DMS114 treated with DMSO at 0.1 percent for 48 hours (cell line): ENCODE measurements at regions not wholly inside any gene's neighbourhood (a gene's known extent, or its start where the extent isn't known, plus 50 kb on each side); places are given as distances from the start of the nearest gene placed in this dataset.
"Not testable (repeated sequence)": the region's sequence is repeated elsewhere in the genome, so short reads cannot be mapped to it uniquely, and the experiment has no call there.

Experiments used
- DNase-seq: peaks from one replicate; lab custom pipeline; 2025; ENCODE audit not compliant: unreplicated experiment; lab: John Stamatoyannopoulos, UW

DNA sequence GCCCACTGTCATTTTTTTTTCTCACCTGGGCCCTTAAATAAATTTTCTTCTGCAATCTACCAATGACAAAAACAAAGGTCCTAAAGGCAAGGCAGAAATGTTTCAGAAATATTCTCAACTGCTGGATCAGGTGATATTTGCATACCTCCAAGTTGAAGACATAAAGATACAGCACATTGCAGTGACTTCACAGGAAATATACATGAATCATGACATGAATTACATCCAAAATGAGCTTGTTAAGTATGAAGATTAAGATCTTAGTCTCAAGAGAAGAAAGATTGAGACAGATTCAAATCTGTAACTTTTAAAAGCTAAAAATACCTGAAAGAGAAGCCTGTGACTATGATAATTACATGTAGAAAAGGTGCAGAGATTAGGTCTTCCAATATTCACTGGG, 207.8 kb downstream of the SIPA1L2 start:
- DNase-seq, result no peak

DNA sequence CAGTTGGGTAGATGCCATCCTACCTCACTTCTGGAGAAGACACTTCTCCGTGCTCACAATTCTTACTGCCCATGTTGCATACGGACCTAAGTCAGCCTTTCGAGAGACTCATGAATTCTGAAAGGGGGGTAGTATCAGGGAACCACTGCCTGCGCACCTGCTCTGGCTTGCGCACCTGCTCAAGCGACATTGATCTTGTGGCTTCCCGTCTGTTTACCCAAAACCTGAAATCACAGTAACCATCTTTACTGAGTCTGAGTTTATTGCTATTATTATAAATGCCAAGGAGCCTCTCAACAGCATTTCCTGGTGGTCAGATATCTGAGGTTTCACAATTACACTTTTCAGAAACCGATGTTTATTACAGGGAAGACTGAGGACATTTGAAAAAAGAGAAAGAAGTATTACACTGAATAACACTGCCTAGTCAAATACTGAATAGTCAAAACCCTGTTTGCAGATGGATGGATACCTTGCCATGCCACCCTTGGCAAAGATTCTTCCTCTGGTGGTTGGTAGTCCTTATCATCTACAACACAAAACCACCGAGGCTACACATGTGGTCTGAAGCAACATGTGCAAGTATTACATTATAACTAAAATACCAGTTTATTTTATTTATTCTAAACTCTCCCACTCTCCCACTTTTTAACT, 208.7 kb downstream of the SIPA1L2 start:
- DNase-seq, result no peak

DNA sequence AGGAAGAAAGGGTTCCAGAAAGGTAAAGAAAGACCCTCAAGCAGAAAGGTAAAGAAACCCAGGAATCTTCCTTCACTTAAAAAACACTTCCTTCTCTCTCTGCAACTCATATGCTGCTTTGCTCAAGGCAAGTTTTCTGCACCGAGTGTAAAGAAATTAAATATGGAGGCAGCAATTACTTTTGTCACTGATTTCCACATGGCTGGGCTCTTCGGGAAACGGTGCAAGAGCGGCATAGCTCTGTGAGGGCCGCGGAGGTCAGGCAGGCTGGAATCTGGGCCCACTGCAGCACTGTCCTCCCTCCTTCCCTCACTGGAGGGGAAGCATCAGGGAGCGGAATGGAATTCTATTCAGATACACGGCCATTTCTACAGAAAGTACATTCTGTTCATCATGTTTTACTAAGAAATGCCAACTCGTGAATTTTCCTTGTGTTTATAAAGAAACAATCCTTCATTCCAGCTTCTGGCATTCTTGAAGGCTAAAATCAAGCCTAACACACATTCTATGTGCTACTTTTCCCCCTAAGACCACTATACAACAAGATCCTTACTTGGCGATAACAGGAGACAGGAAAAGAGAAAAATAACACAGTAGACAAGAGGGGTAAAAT, 212.2 kb downstream of the SIPA1L2 start:
- no peak for DNase-seq

DNA sequence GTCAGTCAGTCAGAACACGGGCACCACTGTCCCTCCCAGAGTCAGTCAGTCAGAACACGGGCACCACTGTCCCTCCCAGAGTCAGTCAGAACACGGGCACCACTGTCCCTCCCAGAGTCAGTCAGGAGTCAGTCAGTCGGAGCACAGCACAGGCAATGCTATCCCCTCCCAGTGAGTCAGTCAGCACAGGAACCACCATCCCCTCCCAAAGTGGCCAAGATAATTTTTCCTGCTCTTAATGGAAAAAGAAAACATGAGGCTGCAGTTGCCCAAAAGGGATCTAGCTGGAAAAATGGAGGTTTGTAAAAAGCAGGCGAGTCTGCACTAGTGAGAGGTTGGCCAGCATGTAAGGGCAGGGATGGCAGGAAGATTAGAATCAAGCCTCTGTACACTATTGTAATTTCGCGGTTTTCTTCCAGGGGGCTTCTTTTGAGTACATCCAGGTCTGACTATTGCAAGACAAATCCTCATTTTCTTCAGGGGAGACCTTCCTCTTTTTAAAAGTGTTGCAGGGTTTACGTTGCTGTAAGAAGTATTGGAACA, 213.8 kb downstream of the SIPA1L2 start:
- no peak for DNase-seq

DNA sequence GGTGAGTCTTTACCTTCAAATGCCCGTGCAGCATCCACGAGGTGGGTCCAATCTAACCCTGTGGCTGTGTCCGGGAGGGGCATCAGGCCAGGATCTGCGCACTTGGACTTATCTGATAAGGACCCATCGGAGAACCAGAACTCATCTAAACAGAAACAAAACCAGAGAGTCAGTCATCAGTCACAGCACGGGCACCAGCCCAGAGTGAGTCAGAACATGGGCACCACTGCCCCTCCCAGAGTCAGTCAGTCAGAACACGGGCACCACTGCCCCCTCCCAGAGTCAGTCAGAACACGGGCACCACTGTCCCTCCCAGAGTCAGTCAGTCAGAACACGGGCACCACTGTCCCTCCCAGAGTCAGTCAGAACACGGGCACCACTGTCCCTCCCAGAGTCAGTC, 214.5 kb downstream of the SIPA1L2 start:
- not testable (repeated sequence) for DNase-seq

DNA sequence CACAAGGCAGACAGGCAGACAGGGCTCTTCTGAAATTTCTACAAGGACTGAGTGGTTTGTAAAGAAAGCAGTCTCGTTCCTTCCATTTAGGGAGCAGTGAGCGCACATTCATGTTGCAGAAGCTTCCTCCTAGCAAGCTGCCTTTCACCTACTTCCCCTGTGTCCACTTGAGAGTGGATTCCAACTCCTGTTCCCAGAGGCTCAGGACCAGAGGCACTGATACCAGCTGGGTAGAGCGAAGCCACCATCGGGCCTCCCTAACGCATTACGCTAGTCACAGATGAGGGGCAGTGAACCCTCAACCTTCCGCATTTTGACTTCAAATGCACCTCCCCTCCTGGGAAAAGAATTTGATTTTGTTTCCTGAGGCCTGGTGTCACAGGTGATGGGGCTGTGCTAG, 215.8 kb downstream of the SIPA1L2 start:
- DNase-seq, result no peak

DNA sequence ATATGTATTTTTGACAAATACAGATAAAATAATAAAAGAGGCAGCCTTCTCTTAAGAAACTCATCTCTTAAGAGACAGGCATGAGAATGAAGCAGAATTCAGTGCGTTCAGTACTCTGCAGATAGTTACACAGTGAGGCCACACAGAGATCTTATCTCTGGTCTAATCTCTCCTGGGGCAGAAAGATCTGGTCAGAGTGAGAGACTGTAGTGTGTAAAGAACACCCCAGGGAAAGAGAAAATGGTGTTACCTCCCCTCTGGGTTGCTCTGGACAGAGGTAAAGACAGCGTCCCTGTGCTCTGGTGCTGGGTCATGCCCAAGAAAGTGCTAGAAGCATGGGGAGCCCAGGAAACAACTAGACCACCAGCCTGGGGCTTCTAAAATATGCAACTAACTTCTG, 216.3 kb downstream of the SIPA1L2 start:
- no peak for DNase-seq

DNA sequence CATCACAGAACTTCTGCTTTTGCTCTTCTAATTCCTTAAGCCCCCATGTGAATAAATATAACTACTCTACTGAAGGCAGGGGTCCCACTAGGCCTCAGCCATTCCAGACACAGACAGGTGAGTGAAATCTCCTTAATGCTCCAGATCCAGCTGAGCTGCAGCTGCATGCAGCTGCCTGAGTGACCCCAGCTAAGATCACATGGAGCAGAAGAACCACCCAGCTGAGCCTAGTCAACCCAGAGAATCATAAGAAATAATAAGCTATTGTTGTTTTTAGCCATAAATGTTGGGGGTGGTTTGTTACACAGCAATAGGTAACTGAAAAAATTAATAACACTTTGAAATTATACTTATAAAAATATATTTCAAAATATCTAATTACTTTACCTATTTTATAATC, 220.3 kb downstream of the SIPA1L2 start:
- no peak for DNase-seq

DNA sequence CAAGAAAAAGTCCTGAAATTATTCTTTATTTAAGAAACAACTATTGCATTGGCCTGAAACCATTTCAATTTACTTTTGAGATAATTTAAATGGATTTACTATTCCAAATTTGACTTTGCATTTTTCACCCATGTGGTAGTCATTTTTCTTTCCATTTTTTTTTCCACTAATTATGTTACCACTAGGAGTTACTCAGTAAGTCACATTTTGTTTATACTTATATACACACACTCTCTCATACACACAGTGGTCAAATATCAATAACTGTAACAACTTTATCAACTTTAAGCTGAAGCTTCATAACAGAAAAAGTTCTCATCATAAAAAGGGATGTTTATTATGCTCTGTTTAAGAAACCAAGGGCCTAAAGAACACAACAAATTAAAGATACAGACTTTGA, 222.8 kb downstream of the SIPA1L2 start:
- no peak for DNase-seq

DNA sequence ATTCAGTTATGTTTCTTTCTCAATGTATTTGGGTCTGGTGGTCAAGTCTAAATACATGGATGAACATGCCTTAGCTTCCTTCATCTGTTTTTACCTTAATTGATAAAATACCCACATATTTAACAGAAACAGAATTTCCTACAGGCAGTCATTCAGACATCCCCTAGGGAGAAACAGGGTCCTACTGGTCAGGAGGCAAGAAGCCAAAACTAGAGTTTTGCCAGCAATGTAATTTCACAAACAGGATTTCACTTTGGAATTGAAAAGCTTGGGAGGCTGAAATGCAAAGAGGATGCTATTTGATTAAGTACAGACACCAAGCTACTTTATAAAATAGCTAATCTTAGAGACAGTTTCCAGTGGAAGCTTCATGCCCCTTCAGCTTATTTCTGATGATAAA, 224.2 kb downstream of the SIPA1L2 start:
- DNase-seq, result no peak

DNA sequence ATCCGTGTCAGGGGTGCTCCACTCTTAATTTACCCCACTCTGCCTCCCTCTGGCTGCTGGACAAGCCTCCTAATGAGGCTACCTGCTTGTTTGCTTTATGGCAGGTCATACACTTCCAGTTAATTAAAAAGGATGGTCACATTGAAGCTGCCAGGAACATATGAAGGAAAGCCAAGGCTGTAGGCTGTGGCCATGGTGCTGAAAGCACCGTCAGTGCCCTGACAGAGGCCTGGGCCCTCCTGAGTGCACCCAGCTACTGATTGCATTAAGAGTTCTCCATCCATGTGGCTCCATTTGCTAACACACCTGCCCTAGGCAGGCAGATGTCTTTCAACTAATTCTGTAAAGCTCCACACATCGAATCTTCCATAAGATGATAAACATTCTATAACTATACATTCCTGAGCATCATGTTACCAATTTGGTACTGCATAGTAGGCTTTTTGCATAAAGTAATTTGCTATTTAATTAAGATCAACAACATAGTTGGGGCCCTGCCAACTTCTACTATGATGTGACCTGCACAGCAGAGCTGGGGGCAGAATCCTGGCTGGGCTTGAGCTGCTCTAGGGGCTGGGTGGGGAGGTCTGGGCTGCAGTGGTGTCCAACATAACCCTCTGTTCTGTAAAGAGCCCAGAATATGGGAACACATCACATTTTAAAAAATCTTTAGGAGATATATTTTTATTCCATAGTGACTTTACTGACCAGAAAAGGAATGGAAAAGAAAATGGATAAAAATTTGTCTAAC, 224.8 kb downstream of the SIPA1L2 start:
- no peak for DNase-seq

DNA sequence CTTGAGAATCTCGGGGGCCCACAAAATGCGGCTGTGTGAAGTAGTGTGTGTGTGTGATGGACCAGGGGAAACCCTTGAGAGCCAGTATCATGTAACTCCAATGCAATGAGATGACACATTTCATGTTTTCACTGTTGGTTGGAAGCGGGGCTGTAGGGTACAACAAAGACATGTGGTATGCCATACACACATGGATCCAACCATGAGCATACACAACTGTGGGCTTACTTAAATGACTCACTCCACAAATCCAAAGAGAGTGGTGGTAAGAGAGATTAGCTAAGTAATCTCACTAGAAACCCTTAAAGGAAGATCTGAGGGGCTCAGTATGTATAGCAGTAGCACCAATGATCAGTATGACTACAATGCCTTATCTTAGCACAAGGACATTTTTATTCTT, 225.7 kb downstream of the SIPA1L2 start:
- no peak for DNase-seq

DNA sequence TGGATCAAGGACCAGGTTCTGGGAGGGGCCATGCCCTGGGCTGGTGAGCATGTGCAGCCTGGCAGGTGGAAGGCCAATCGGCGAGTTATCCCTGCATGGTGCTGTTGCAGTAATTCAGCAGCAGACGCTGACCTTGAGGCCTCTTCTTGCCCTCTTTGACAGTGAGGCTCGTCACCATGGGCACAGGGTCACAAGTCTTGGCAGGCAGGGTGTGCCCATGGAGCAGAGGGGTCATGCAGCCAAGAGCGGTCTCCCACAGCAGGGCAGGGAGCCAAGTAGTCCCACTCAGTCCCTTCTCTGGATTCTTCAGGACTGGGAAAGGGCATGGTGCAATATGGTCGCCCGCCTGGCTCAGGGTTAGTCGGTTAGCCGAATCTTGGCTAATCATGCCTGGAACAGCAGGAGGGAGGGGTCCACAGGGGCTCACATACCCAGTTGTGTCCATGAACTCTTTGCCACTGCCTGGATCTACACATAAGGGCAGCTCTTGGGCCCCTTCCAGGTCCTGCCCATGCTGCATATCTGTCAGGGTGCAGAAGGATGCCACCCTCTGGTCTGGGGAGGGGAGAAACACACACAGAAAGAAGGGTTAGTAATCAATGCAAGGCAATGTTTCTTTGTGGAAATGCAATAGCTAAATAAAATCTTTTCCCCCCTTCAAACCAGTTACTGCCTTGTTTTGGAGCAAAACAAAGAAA, 226.8 kb downstream of the SIPA1L2 start:
- DNase-seq, result no peak

DNA sequence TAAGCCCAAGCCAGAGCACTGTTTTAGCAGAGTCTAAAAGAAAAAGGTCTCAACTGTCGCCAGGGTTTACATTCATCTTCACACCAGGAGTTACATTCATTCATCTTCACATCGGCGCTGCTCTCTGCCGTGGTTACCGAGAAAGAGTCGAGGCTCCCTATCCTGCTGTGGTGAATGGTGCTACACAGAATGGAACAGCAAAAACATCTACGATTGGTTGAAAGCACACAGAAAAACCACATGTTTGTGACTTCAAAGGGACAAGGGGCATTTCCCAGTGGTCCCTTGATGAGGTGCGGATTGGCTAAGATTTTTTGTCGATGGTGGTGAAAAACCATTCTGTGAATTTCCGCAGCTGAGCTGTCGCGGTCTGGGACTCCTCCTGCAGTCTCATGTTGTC, 231.1 kb downstream of the SIPA1L2 start:
- no peak for DNase-seq

DNA sequence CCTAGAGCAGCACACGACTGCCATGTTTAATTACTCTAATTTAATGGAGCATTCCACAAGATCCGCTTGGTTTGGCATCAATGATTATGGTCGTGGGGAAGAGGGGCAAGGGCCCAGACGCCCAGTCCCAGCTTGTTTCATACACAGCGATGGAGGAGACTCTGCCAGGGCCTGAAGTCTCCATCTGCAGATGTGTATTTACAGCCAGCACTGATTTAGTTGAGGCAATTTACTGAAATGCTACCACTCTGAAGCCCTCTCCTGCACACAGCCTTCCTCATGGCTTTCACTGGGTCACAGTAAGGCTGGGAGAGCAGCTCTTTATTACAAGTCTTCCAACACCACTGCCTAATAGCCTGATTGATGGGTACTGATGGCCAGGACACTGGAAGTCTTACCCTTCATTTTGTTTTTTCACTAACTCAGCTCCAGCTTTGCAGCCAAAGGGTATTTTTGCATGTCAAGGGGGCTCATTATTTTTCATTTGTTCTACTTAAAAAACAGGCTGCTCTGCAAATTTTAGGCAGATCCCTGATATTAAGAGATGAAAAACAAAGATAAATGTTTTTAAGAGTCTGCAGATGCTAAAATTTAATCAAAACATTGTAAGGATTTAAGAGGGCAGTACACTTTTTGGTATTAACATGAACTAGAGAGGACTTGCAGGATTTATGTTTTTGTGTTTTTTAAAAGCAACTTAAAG, 236.3 kb downstream of the SIPA1L2 start:
- DNase-seq, result no peak

DNA sequence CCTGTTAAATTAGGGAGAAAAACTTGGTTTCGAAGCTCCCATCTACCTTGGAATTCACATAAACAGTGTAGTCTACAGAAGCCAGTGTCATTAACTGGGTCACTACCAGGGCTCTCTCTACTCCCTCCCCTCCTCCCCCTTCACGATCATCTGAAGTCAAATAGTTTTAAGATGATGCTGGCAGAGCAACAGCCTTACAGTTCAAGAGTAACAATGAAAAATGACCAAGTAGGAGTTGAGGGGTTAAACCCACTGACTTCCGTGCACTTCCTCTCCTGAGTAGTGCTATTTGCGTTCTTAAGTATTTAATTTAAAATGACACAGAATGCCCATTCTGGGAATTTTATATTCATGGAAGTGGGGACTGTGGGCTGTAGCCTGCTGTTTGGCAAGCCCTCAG, 236.9 kb downstream of the SIPA1L2 start:
- DNase-seq, result no peak

DNA sequence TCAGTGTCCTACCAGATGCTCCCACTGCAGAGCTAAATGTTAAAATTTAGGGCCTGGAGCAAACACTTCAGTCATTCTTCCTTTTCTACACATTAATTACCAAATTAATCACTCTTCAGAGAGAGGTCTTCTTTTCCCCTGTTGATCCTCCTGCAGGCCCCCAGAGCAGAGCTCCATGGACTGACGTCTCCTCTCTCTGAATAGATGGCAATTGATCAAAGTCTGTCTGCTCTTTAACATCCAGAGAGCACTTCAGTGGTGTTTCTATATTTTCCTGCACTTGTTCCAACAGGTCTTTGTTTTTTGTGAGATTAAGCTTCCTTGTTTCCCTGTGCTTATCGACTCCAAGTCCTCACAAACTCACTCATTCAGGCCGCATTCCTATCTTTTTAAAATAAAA, 239.3 kb downstream of the SIPA1L2 start:
- no peak for DNase-seq

DNA sequence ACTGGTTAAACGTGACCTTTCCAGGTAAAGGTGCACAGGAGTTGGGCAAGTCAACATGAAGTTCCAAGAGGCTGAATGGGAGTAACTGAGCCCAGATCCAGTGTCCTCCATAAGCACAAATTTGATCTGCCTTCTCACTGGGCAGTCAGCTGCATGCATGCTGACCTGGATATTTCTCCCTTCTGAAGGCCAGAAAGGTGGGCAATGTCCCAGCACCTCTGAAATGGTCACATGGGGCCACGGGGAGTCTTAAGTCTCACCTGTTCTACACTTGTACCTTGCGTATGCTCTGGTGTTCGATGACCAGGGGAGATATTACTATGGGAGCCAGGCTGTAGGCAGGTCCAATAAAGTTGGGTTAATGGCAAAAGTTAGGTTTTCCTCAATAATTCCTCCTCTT, 240.2 kb downstream of the SIPA1L2 start:
- DNase-seq, result no peak

DNA sequence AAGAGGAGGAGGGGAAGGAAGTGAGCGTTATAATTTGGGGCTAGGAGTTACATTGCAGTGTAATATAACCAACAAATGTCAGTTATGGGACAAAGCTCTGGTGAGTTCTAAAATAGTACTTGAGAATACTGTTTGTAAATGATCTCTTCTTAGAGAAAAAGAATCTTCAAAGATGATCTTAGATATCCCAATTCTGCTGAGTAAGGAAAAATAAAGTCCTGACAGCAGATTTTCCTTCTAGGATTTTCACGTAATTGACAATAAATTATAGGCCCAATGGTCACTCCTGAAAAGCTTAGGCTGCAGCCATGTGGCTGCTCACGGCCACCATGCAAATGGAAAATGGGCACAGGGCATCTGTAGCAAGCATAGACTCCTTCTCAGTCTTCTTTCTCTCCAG, 241.6 kb downstream of the SIPA1L2 start:
- DNase-seq, result no peak

DNA sequence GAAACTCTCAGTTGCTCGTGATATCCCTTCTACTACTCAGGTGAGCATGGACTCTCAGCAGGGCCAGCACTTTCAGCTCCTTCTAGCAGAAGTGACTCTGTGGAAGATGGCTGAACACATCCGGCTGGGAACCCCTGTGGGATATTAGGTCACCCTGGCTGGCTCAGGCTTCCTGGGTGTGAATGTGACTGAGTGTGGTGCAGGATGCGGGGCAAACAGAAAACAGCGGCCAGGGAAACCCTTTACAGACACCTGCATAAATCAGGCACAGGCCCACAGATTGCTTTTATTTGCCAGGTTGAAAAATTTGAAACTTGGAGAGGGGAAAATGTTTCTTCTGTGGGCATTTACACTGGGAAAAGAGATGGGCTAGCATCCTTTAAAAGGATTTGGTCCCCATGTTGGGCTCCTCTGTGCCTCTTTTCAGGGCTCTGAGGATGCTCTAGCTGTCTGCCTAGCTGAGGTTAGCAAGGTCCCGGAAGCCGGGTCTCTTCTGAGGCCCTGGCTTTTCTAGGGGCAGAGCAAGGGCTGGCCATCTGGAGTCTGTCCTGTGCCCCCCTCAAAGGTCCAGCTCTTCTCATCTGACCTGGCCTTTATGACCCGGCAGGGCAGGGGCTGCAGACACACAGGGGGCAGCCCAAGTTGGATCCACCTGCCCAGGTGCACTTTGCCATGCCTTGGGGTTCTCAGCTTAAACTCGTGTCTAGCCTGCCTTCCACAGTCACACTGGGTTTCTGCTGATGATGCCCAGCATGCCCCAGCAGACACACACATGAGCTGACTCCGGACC, 243.0 kb downstream of the SIPA1L2 start:
- no peak for DNase-seq
